ENCODE measurements at regions not wholly inside any gene's neighbourhood (a gene's known extent, or its start where the extent isn't known, plus 50 kb on each side); places are given as distances from the start of the nearest gene placed in this dataset.

DNA sequence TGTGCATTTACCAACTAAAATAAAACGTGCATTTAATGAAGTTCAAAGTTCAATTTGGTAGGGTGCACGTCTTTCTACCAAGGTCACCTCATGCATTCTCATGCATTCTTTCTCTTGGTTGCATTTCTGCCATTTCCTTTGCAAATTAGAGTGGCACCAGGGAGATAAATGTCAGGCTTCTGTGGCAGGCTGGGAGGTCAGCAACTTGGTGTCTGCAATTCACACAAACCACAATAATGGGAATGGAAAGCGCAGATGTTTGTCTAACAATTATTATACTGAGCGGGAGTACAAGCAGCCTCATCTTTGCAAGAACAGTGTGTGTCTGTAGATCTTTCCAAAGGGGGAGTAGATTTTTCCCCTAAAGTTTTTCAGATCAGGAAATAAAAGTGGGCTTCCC is 411.7 kb downstream of the DMRT2 start:
- Mint-ChIP-seq H3K36me3 (ENCODE audit: insufficient read depth) (no peaks in the 10 kb centered on the region), H3K27ac (no peak overlapping the region), H3K9me3 (no peaks in the 10 kb centered on the region), H3K4me1 (ENCODE audit: low read depth in 2 of 2) (no peaks in the 10 kb centered on the region), H3K27me3 (peaks cover 0 to 8% of the 10 kb centered on the region in 2 donors), H3K4me3 (no peak overlapping the region)
- DNase-seq (no peak), ATAC-seq (replicated peaks) (no peak)

DNA sequence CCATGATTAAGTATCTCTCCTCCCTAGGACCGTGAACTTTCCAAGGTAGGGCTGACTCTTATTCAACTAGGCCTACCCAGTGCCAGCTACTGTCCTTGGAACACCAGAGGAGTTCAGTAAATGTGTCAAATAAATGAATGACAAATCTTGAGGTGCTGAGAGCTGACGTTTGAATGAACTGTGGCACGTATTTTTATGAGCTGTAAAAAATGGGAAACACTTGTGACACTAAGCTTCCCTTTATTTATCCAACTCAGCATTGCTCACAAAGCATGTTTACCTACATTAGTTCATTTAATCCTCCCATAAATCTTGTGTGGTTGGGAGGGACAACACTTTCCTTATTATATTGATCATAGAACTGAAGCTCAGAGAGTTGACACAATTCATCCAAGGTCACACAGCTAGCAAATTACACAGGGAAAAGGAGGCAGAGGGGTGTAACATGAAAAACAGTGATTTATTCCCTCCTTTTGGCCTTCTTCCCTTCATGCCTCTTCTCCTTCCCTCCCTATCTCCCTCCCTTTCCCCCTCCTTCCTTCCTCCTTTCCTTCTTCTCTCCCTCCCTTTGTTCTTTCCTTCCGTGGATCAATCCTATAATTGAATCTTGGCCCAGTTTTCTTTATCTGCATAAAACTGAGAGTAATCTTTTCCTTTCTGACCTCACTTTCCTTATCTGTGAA is 412.6 kb downstream of the DMRT2 start:
- Mint-ChIP-seq H3K27ac (no peak overlapping the region), H3K4me1 (ENCODE audit: low read depth in 2 of 2) (no peaks in the 10 kb centered on the region), H3K4me3 (no peak overlapping the region), H3K27me3 (peaks cover 0 to 8% of the 10 kb centered on the region in 2 donors), H3K9me3 (no peaks in the 10 kb centered on the region), H3K36me3 (ENCODE audit: insufficient read depth) (no peaks in the 10 kb centered on the region)
- no peak for ATAC-seq (replicated peaks)
- DNase-seq: no peak

DNA sequence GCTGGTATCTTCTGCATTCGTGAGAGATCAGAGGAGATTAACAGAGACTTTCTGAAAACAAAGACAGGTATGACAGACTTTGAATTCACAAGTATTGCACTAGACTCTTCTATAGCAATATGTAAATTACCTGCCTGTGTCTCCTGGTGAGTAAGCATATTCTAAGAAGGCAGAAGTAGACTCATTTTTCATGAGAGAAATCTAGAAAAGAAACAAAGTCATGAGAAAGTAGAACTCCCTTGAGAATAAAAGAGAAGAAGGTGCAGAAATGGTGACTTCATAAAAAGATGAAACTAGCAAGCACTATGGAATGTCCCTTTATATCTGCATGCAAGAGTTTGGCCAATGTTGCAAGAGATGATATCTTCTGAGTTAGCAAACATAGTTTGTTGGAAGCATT is 419.8 kb downstream of the DMRT2 start:
- no peak for DNase-seq
- Mint-ChIP-seq H3K4me3 (no peak overlapping the region), H3K27me3 (peaks cover 0 to 8% of the 10 kb centered on the region in 2 donors), H3K4me1 (ENCODE audit: low read depth in 2 of 2) (no peaks in the 10 kb centered on the region), H3K9me3 (peaks cover 0 to 5% of the 10 kb centered on the region in 2 donors), H3K36me3 (ENCODE audit: insufficient read depth) (no peaks in the 10 kb centered on the region), H3K27ac (no peak overlapping the region)
- no peak for ATAC-seq (replicated peaks)

DNA sequence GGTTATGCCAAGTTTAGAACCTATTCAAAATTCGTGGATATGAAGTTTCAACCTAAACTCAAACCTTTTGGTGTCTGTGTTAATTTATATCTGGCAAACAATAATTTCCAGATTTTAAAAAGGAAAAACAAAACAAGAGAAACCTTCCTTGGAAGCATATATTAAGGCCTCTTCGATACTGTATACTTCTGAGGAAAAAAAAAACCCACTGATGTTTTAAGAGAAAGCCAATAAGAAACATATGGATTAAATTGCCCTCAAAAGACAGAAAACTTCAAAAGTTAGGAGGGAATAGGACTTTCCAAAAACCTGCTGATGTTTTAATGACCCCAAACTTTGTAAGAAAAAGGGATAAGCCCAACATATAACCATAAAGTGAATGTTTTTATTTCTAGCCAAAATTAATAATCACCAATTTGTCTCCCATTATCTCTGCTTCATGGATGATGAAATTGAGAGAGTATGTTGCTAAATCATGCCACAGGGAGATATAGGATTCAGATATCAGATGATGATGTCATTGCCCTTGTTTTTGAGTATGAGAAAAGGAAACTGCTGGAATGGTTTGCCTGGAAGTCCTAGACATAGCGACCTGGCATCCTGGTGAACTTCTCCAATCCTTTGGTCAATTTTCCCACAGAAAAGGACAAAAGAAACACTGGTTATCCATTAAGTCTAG is 423.9 kb downstream of the DMRT2 start:
- ATAC-seq (replicated peaks) (no peak), DNase-seq (no peak)
- H3K27ac Mint-ChIP-seq: no peak overlapping the region
- no peaks in the 10 kb centered on the region for H3K36me3 Mint-ChIP-seq (ENCODE audit: insufficient read depth)
- H3K9me3 Mint-ChIP-seq: peaks cover 0 to 10% of the 10 kb centered on the region in 2 donors
- H3K27me3 Mint-ChIP-seq: peaks cover 0 to 5% of the 10 kb centered on the region in 2 donors
- H3K4me3 Mint-ChIP-seq: no peak overlapping the region
- H3K4me1 Mint-ChIP-seq (ENCODE audit: low read depth in 2 of 2): no peaks in the 10 kb centered on the region

DNA sequence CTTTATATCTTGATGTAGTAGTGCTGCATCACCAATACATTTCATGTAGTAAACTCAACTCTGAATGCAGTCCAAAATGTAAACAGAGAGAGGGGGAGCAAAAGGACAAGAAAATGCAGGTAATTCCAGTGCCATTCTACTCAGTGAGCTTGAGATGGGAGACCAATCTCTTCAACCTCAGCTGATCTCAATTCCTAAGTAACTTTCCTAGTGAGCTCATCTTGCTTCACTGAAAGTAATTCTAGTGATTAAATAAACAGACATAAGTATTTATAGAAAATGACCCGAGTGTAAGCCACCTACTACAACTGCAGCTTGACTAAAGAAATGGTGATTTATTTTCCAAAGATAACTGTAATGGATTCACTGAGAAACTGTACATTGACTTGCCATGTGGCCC is 424.5 kb downstream of the DMRT2 start:
- H3K9me3 Mint-ChIP-seq: peaks cover 0 to 10% of the 10 kb centered on the region in 2 donors
- H3K36me3 Mint-ChIP-seq (ENCODE audit: insufficient read depth): no peaks in the 10 kb centered on the region
- DNase-seq (no peak), ATAC-seq (replicated peaks) (no peak)
- peaks cover 0 to 5% of the 10 kb centered on the region in 2 donors for H3K27me3 Mint-ChIP-seq
- H3K4me3 Mint-ChIP-seq: no peak overlapping the region
- no peaks in the 10 kb centered on the region for H3K4me1 Mint-ChIP-seq (ENCODE audit: low read depth in 2 of 2)
- no peak overlapping the region for H3K27ac Mint-ChIP-seq

DNA sequence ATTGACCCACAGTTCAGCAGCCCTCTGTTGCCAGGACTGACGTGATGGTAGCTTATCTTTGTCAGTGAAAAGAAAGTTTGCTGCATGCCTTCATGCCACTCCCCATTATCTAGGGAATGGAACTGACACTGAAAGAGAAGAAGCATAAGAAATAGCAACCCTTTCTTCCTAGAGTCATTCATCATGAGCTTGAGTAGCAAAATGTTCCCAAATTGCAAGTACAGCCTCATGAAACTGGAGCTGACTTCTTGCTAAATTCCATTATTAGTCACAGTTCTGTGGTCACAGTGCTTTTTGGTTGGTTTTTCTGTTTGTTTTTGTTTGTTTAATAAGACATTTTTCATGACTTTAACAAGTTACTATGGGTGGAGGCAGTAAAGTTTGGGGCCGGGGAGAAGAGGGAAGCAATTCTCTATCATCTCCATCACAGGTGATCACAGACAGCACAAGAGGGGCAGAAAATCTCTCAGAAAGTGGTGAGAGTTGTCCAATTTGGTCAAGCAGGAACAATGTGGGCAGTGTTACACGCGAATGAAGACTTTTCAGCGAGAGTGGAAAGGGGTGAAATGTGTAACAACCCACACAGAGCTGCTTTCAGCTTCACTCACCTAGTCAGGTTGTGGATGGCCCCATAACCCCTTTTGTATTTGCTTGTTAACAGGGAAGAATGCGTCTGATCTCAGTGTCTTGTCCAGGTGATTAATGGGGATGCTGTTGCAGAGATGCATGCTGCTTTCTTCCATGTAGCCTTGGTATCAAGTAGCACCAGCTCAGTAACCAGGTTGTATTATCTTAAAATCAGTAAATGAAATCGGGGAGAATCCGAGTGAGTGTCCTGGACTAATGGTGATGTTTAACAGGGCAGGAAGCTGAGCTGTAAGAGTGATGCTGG is 440.4 kb downstream of the DMRT2 start:
- H3K36me3 Mint-ChIP-seq (ENCODE audit: insufficient read depth): no peaks in the 10 kb centered on the region
- DNase-seq: no peak
- H3K9me3 Mint-ChIP-seq: peaks cover 0 to 2% of the 10 kb centered on the region in 2 donors
- no peak overlapping the region for H3K4me3 Mint-ChIP-seq
- no peak overlapping the region for H3K27ac Mint-ChIP-seq
- H3K27me3 Mint-ChIP-seq: peaks cover 0 to 5% of the 10 kb centered on the region in 2 donors
- ATAC-seq (replicated peaks): no peak
- no peaks in the 10 kb centered on the region for H3K4me1 Mint-ChIP-seq (ENCODE audit: low read depth in 2 of 2)

DNA sequence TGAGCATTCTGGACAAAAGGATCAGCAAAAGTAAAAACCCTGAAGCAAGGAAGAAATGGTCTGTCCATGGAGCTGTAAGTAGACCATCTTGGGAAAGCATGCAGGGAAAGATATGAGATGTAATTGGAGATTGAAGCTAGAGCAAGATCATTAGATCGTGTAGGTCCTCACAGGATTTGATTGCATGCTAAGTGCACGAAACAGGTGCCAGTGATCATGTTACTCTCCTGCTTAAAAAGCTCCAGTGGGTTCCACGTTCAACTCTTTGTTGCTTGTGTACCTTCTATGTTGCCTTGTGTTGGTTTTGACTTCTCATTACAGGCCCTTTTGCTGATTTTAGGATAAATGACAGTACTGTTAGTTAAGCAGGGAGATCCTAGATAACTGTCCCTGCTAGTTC is 442.0 kb downstream of the DMRT2 start:
- Mint-ChIP-seq H3K36me3 (ENCODE audit: insufficient read depth) (no peaks in the 10 kb centered on the region), H3K27ac (no peak overlapping the region), H3K27me3 (peaks cover 0 to 7% of the 10 kb centered on the region in 2 donors)

DNA sequence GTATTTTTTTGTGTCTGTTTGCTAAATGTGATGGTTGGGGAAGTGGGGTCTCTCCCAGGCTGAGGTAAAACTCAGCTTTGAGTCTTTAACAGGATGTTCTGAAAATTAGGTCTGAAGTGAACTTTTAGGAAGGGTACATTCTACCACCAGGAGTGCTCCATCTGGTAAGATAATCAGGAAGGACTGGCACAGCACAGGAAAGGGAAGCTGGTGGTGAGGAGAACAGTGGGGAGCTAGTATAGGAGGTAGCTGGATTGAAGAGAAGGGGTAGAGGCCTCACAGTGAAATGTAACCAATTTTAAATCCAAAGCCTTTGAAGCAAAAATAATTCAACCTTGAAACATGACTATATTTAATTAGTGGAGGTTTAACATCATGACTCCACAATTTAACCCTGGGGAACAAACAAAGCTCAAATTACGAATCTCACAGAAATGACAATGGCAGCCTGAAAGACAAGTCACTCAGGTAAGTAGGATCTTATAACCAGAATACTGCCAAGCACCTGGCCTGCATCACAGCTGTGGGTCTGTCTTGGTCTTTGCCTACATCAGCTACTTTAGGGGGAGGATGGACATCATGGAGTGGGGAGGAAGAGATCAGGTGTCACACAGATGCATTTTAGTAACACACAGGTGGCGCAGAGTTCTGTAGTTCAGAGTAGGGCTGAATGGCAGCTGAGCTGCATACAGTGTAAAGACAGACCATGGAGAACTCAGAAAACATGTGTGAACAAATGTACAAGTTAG is 445.3 kb downstream of the DMRT2 start:
- H3K4me1 Mint-ChIP-seq (ENCODE audit: low read depth in 2 of 2): no peaks in the 10 kb centered on the region
- no peaks in the 10 kb centered on the region for H3K36me3 Mint-ChIP-seq (ENCODE audit: insufficient read depth)
- ATAC-seq (replicated peaks): no peak
- H3K9me3 Mint-ChIP-seq: peaks cover 0 to 2% of the 10 kb centered on the region in 2 donors
- DNase-seq: no peak
- H3K4me3 Mint-ChIP-seq: no peak overlapping the region
- H3K27me3 Mint-ChIP-seq: peaks cover 0 to 7% of the 10 kb centered on the region in 2 donors
- no peak overlapping the region for H3K27ac Mint-ChIP-seq

More for the DNA sequence above, 442.0 kb downstream of the DMRT2 start:
- H3K4me3 Mint-ChIP-seq: no peak overlapping the region
- no peak for DNase-seq
- H3K4me1 Mint-ChIP-seq (ENCODE audit: low read depth in 2 of 2): no peaks in the 10 kb centered on the region
- H3K9me3 Mint-ChIP-seq: peaks cover 0 to 2% of the 10 kb centered on the region in 2 donors
- no peak for ATAC-seq (replicated peaks)

DNA sequence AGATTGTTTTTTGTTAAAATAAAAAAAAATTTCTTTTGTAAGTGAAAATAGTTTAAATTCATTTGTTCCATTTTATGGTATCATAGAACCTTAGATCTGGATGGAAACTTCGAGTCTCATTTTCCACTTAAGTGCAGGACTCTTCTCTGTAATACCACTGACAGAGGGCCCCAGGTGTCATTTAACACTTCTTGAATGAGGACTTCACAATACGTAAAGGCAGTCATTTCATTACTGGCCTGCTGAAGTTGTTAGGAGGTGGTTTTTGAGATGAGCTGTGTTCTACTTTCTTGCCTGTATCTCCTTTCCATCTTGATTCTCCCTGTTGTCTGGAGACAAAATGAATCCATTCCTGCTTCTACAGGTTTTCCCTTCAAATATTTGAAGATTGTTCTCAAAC is 455.3 kb downstream of the DMRT2 start:
- H3K27ac Mint-ChIP-seq: no peak overlapping the region
- H3K27me3 Mint-ChIP-seq: no peaks in the 10 kb centered on the region
- H3K9me3 Mint-ChIP-seq: peaks cover 0 to 8% of the 10 kb centered on the region in 2 donors
- H3K4me3 Mint-ChIP-seq: no peak overlapping the region
- H3K36me3 Mint-ChIP-seq (ENCODE audit: insufficient read depth): no peaks in the 10 kb centered on the region
- no peaks in the 10 kb centered on the region for H3K4me1 Mint-ChIP-seq (ENCODE audit: low read depth in 2 of 2)
- no peak for ATAC-seq (replicated peaks)
- no peak for DNase-seq

DNA sequence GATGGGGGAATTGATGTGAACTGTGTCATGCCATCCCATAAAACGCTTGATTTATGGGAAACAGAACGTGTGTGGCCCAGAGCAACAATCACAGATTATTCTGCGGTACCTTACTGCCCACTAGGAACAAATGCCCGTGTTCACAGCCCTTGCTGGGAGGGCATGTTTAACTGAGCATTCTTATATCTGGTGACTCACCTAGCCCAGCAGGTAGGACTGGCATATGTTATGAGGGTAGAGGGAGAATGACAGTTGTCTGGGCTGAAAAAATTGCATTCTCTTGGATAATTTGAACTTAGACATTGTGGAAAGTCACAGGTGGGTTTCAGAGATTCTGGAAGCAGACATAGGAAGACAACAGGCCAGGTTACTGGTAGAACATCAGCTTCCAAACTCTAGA is 460.6 kb downstream of the DMRT2 start:
- DNase-seq (no peak), ATAC-seq (replicated peaks) (no peak)
- peaks cover 0 to 12% of the 10 kb centered on the region in 2 donors for H3K27me3 Mint-ChIP-seq
- no peak overlapping the region for H3K27ac Mint-ChIP-seq
- H3K4me1 Mint-ChIP-seq (ENCODE audit: low read depth in 2 of 2): no peaks in the 10 kb centered on the region
- no peak overlapping the region for H3K4me3 Mint-ChIP-seq
- no peaks in the 10 kb centered on the region for H3K36me3 Mint-ChIP-seq (ENCODE audit: insufficient read depth)
- H3K9me3 Mint-ChIP-seq: peaks cover 0 to 7% of the 10 kb centered on the region in 2 donors

DNA sequence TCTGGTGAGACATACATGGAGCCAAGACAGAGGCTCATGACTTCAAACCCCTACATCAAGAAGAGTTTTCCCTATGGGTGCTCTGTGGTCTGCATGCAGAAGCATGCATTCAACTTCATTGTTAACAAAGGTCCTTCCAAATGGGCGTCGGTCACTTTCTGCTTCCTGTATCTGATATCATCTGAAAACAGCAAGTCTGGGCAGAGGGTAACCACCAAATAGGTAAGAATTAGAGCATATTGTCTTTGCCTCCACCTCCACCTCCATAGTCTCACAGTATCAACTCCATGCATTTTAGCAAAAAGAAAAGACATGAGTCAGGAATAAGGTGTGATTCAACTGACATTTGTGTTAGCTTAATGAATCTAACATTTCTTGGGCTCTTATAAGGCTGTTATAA is 462.9 kb downstream of the DMRT2 start:
- Mint-ChIP-seq H3K27ac (no peak overlapping the region), H3K27me3 (peaks cover 0 to 12% of the 10 kb centered on the region in 2 donors), H3K4me3 (no peak overlapping the region), H3K4me1 (ENCODE audit: low read depth in 2 of 2) (no peaks in the 10 kb centered on the region), H3K36me3 (ENCODE audit: insufficient read depth) (no peaks in the 10 kb centered on the region), H3K9me3 (peaks cover 0 to 7% of the 10 kb centered on the region in 2 donors)
- ATAC-seq (replicated peaks) (no peak), DNase-seq (no peak)

DNA sequence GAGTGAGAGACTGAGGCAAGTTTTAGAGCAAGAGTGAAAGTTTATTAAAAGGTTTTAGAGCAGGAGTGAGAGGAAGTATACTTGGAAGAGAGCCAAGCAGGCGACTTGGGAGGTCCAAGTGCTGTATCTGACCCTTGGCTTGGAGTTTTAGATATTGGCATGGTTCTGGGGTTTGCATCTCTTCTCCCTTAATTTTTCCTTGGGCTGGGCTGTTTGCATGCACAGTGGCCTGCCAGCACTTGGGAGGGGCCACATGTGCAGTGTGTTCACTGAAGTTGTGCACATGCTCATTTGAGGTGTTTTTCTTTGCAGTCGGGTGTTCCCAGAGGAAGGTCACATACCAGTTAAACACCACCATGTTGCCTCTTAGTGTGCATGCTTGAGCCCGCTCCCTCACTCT is 464.1 kb downstream of the DMRT2 start:
- ATAC-seq (replicated peaks): no peak
- Mint-ChIP-seq H3K9me3 (peaks cover 0 to 7% of the 10 kb centered on the region in 2 donors), H3K4me3 (no peak overlapping the region)

DNA sequence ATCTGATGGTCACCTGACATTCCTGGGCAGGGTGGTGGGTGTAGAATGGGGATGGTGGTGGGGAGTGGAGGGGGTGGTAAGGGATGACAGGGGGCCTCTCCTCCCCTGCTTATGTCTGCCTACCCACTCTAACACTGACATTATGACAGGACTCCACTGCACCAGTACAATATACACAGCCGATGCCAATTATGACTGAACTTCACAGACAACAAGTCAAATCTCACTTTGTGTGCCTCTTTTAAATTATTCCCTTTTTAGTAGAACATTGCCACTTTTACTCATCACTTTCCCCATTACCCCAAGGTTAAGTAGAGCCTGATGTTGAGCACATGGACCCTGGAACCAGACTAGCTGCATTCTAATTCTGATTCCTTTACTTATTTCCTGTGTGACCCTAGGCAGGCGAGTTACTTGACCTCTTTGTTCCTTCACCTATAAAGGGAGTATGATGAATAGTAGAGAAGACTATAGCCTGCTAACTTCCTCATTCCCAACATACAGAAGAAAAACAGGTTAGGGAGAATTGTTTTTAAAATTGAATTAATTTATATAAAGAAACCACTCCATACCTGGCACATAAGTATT is 464.7 kb downstream of the DMRT2 start:
- Mint-ChIP-seq H3K9me3 (peaks cover 0 to 7% of the 10 kb centered on the region in 2 donors), H3K4me3 (no peak overlapping the region), H3K27ac (no peak overlapping the region), H3K36me3 (ENCODE audit: insufficient read depth) (no peaks in the 10 kb centered on the region), H3K27me3 (peaks cover 0 to 12% of the 10 kb centered on the region in 2 donors), H3K4me1 (ENCODE audit: low read depth in 2 of 2) (no peaks in the 10 kb centered on the region)
- DNase-seq (no peak), ATAC-seq (replicated peaks) (no peak)

More for the DNA sequence above, 464.1 kb downstream of the DMRT2 start:
- no peak for DNase-seq
- peaks cover 0 to 12% of the 10 kb centered on the region in 2 donors for H3K27me3 Mint-ChIP-seq
- H3K4me1 Mint-ChIP-seq (ENCODE audit: low read depth in 2 of 2): no peaks in the 10 kb centered on the region
- no peaks in the 10 kb centered on the region for H3K36me3 Mint-ChIP-seq (ENCODE audit: insufficient read depth)
- H3K27ac Mint-ChIP-seq: no peak overlapping the region

All from effector memory CD8-positive, alpha-beta T cell (primary cell).